GM23338 (cell line): ENCODE measurements at regions not wholly inside any gene's neighbourhood (a gene's known extent, or its start where the extent isn't known, plus 50 kb on each side); places are given as distances from the start of the nearest gene placed in this dataset.
A peak's percentile ranks its signal among the peaks of the same experiment; 100 is the strongest.

Experiments
- ATAC-seq: fragments of 200-7000 bp; cut with Tn5 transposase; 3 replicates; pipeline ENCODE4 v1.9.1; 2020
- DNase-seq: peaks from one replicate; pipeline ENCODE4 v3.0.0-alpha.2; 2015; ENCODE audit warnings: low spot score
- H2AFZ ChIP-seq: fragments of 200-600 bp; sonication (generic); 2 replicates; pipeline ENCODE4 v1.8.0; 2016; ENCODE audit warnings: antibody characterized with exemption, mild to moderate bottlenecking, moderate library complexity
- H3F3A ChIP-seq: fragments of 200-600 bp; sonication (generic); replicated peaks from 2 replicates; pipeline ENCODE4 v1.8.0; 2017; ENCODE audit warnings: antibody characterized with exemption, mixed run types, low read depth
- H3K27ac ChIP-seq: fragments of 200-600 bp; sonication (generic); 2 replicates; pipeline ENCODE4 v1.6.1; 2016; ENCODE audit warnings: low read depth
- H3K27me3 ChIP-seq: fragments of 200-600 bp; sonication (generic); 2 replicates; pipeline ENCODE4 v1.8.0; 2016; ENCODE audit warnings: mild to moderate bottlenecking, mixed run types, moderate library complexity; ENCODE audit not compliant: insufficient read depth
- H3K36me3 ChIP-seq: fragments of 200-600 bp; sonication (generic); 2 replicates; pipeline ENCODE4 v1.8.0; 2016; ENCODE audit warnings: mild to moderate bottlenecking; ENCODE audit not compliant: insufficient read depth
- H3K4me1 ChIP-seq: fragments of 200-600 bp; sonication (generic); 2 replicates; pipeline ENCODE4 v1.8.0; 2016; ENCODE audit warnings: mild to moderate bottlenecking, moderate library complexity; ENCODE audit not compliant: insufficient read depth
- H3K4me2 ChIP-seq: fragments of 200-600 bp; sonication (generic); 2 replicates; pipeline ENCODE4 v1.7.1; 2017; ENCODE audit warnings: mixed run types
- H3K4me3 ChIP-seq: fragments of 200-600 bp; sonication (generic); 2 replicates; pipeline ENCODE4 v1.6.1; 2016; ENCODE audit warnings: mixed run types
- H3K79me2 ChIP-seq: fragments of 200-600 bp; sonication (generic); replicated peaks from 2 replicates; pipeline ENCODE4 v1.8.0; 2017; ENCODE audit warnings: mild to moderate bottlenecking; ENCODE audit not compliant: insufficient read depth
- H3K9me2 ChIP-seq: fragments of 200-600 bp; sonication (generic); 2 replicates; pipeline ENCODE4 v1.8.0; 2017; ENCODE audit not compliant: insufficient read depth
- H4K20me1 ChIP-seq: fragments of 200-600 bp; sonication (generic); replicated peaks from 2 replicates; pipeline ENCODE4 v1.8.0; 2017; ENCODE audit warnings: mild to moderate bottlenecking; ENCODE audit not compliant: insufficient read depth
- H3K27ac Mint-ChIP-seq: 2 replicates; pipeline ENCODE4 v1.8.0; 2020; ENCODE audit warnings: inconsistent platforms, mild to moderate bottlenecking, moderate library complexity, mixed read lengths
- H3K27me3 Mint-ChIP-seq: 3 replicates; pipeline ENCODE4 v1.8.0; 2022; ENCODE audit warnings: low read depth, mild to moderate bottlenecking, moderate library complexity, mixed read lengths, inconsistent platforms; ENCODE audit not compliant: insufficient read depth, poor library complexity
- H3K36me3 Mint-ChIP-seq: 3 replicates; pipeline ENCODE4 v1.8.0; 2021; ENCODE audit warnings: low read depth, mild to moderate bottlenecking, inconsistent platforms, moderate library complexity, mixed read lengths
- H3K4me1 Mint-ChIP-seq: 3 replicates; pipeline ENCODE4 v1.8.0; 2020; ENCODE audit warnings: mild to moderate bottlenecking, inconsistent platforms, mixed read lengths
- H3K4me3 Mint-ChIP-seq: 3 replicates; pipeline ENCODE4 v1.8.0; 2021; ENCODE audit warnings: moderate library complexity, mild to moderate bottlenecking, inconsistent platforms, mixed read lengths
- H3K9me3 Mint-ChIP-seq: 3 replicates; pipeline ENCODE4 v1.8.0; 2020; ENCODE audit warnings: moderate library complexity, mild to moderate bottlenecking, inconsistent platforms, mixed read lengths
- CREB1 ChIP-seq: fragments of 250-450 bp; sonication (Bioruptor Pico); IDR thresholded peaks from 2 replicates; pipeline ENCODE4 v1.5.0; 2020; ENCODE audit warnings: low read depth, mild to moderate bottlenecking, moderate library complexity
- EZH2 ChIP-seq: fragments of 200-600 bp; sonication (generic); IDR thresholded peaks from one replicate; pipeline ENCODE4 v1.8.0; 2017; ENCODE audit warnings: antibody characterized with exemption, mild to moderate bottlenecking, low read depth; ENCODE audit not compliant: unreplicated experiment
- EZH2phosphoT487 ChIP-seq: fragments of 200-600 bp; sonication (generic); IDR thresholded peaks from one replicate; pipeline ENCODE4 v1.8.1; 2018; ENCODE audit warnings: antibody characterized with exemption; ENCODE audit not compliant: unreplicated experiment
- NANOG ChIP-seq: IDR thresholded peaks from 2 replicates; pipeline ENCODE4 v1.6.1; 2016; ENCODE audit warnings: antibody characterized with exemption, borderline replicate concordance
- STAT1 ChIP-seq: IDR thresholded peaks from one replicate; pipeline ENCODE4 v1.6.1; 2016; ENCODE audit warnings: antibody characterized with exemption; ENCODE audit not compliant: unreplicated experiment
- ZNF114 ChIP-seq: fragments of 250-450 bp; sonication (Bioruptor Pico); IDR thresholded peaks from 2 replicates; pipeline ENCODE4 v1.5.0; 2020; ENCODE audit warnings: mild to moderate bottlenecking, moderate library complexity
- ZNF331 ChIP-seq: fragments of 250-450 bp; sonication (Bioruptor Pico); IDR thresholded peaks from 2 replicates; pipeline ENCODE4 v1.5.0; 2020; ENCODE audit warnings: low read depth, mild to moderate bottlenecking, moderate library complexity
- TF ChIP-seq, protein P1 (sequence below): fragments of 250-450 bp; sonication (Bioruptor Pico); IDR thresholded peaks from 2 replicates; pipeline ENCODE4 v1.5.0; 2020; ENCODE audit warnings: mild to moderate bottlenecking, moderate library complexity

DNA sequence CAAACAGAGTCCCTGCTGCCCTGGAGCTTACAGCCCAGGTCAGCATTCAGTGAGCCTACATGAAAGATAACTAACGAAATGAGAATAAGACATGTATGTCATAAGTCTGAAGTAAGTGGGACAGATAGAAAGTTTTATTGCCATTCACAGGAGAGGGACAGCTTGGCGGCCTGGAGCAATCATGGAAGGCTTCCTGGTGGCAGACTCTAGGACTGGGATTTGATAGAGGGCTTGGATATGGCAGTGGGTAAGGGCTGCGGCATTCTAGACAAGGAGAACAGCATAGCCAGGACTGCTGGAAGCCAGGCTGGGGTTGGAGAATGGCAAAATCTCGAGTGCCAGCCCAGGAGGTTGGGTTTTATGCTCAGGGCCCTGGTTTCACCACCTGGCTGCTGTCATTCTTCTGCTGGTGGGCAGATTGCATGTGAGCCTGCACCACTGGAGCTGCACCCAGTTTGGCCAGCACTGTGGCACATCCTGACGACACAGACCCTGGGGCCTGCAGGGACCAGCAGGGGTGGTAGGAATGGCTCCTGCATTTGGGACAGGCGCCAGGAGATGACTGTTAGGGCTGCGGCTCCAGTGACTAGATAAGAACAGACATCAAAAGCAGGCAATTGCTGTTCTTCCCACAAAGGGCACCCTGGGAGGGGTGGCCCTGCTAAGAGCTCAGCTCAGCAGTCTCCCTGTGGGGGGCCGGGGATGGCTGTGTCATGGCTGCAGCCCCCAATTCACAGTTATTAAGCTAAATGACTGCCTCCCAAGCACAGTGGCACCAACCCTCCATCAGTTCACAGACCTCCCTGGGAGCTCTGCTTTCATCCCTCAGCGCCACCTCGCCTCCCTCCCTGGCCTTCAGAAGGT lies 161.1 kb downstream of the RPS24 start:
- Histone ChIP-seq H4K20me1 (no peaks in the 10 kb centered on the region), H3K4me2 (no peak overlapping the region), H3F3A (no peaks in the 10 kb centered on the region), H3K4me3 (no peak overlapping the region), H3K79me2 (no peaks in the 10 kb centered on the region), H3K4me1 (no peaks in the 10 kb centered on the region), H3K36me3 (no peaks in the 10 kb centered on the region), H3K9me2 (no peaks in the 10 kb centered on the region), H3K27me3 (no peaks in the 10 kb centered on the region), H2AFZ (no peak overlapping the region), H3K27ac (no peak overlapping the region)
- DNase-seq (no peak), ATAC-seq (peak; percentile 62)
- TF ChIP-seq ZNF331 (CRISPR knock-in tag) (no peak), NANOG (no peak), CREB1 (CRISPR knock-in tag) (no peak), EZH2 (no peak), EZH2phosphoT487 (no peak), ZNF114 (CRISPR knock-in tag) (no peak), STAT1 (no peak)
- TF ChIP-seq, protein P1, sequence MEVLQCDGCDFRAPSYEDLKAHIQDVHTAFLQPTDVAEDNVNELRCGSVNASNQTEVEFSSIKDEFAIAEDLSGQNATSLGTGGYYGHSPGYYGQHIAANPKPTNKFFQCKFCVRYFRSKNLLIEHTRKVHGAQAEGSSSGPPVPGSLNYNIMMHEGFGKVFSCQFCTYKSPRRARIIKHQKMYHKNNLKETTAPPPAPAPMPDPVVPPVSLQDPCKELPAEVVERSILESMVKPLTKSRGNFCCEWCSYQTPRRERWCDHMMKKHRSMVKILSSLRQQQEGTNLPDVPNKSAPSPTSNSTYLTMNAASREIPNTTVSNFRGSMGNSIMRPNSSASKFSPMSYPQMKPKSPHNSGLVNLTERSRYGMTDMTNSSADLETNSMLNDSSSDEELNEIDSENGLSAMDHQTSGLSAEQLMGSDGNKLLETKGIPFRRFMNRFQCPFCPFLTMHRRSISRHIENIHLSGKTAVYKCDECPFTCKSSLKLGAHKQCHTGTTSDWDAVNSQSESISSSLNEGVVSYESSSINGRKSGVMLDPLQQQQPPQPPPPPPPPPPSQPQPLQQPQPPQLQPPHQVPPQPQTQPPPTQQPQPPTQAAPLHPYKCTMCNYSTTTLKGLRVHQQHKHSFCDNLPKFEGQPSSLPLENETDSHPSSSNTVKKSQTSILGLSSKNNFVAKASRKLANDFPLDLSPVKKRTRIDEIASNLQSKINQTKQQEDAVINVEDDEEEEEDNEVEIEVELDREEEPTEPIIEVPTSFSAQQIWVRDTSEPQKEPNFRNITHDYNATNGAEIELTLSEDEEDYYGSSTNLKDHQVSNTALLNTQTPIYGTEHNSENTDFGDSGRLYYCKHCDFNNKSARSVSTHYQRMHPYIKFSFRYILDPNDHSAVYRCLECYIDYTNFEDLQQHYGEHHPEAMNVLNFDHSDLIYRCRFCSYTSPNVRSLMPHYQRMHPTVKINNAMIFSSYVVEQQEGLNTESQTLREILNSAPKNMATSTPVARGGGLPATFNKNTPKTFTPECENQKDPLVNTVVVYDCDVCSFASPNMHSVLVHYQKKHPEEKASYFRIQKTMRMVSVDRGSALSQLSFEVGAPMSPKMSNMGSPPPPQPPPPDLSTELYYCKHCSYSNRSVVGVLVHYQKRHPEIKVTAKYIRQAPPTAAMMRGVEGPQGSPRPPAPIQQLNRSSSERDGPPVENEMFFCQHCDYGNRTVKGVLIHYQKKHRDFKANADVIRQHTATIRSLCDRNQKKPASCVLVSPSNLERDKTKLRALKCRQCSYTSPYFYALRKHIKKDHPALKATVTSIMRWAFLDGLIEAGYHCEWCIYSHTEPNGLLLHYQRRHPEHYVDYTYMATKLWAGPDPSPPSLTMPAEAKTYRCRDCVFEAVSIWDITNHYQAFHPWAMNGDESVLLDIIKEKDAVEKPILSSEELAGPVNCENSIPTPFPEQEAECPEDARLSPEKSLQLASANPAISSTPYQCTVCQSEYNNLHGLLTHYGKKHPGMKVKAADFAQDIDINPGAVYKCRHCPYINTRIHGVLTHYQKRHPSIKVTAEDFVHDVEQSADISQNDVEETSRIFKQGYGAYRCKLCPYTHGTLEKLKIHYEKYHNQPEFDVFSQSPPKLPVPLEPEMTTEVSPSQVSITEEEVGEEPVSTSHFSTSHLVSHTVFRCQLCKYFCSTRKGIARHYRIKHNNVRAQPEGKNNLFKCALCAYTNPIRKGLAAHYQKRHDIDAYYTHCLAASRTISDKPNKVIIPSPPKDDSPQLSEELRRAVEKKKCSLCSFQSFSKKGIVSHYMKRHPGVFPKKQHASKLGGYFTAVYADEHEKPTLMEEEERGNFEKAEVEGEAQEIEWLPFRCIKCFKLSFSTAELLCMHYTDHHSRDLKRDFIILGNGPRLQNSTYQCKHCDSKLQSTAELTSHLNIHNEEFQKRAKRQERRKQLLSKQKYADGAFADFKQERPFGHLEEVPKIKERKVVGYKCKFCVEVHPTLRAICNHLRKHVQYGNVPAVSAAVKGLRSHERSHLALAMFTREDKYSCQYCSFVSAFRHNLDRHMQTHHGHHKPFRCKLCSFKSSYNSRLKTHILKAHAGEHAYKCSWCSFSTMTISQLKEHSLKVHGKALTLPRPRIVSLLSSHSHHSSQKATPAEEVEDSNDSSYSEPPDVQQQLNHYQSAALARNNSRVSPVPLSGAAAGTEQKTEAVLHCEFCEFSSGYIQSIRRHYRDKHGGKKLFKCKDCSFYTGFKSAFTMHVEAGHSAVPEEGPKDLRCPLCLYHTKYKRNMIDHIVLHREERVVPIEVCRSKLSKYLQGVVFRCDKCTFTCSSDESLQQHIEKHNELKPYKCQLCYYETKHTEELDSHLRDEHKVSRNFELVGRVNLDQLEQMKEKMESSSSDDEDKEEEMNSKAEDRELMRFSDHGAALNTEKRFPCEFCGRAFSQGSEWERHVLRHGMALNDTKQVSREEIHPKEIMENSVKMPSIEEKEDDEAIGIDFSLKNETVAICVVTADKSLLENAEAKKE (CRISPR knock-in tag): no peak
- Mint-ChIP-seq H3K27me3 (peaks cover 4% of the 10 kb centered on the region), H3K9me3 (peaks cover 17% of the 10 kb centered on the region), H3K27ac (no peak overlapping the region), H3K4me1 (no peaks in the 10 kb centered on the region; the same call in 2 of the 3 replicates), H3K36me3 (no peaks in the 10 kb centered on the region), H3K4me3 (no peak overlapping the region)
